Liver (tissue), 8 donors: ENCODE measurements at regions not wholly inside any gene's neighbourhood (a gene's known extent, or its start where the extent isn't known, plus 50 kb on each side); places are given as distances from the start of the nearest gene placed in this dataset.

ENCODE experiments used
- DNase-seq: peaks from one replicate; pipeline ENCODE4 v3.0.0-alpha.2; 2017; ENCODE audit warnings: low spot score
- H3K27ac ChIP-seq, 2 donors: one replicate each; pipeline ENCODE4 v1.7.0; 2013; ENCODE audit warnings: inconsistent platforms in 2 of 2, low read length in 2 of 2, control low read depth in 1 of 2, low read depth in 1 of 2, mild to moderate bottlenecking in 1 of 2
- H3K27me3 ChIP-seq, 4 donors: one replicate each; pipeline versions ENCODE4 v1.6.1 to v1.7.0; 2013; ENCODE audit warnings: low read length in 3 of 4, inconsistent platforms in 1 of 4, mild to moderate bottlenecking in 1 of 4, moderate library complexity in 1 of 4; ENCODE audit not compliant: control insufficient read depth in 4 of 4, insufficient read depth in 4 of 4
- H3K36me3 ChIP-seq, 4 donors: one replicate each; pipeline versions ENCODE4 v1.6.1 to v1.7.0; 2013; ENCODE audit warnings: low read length in 3 of 4, mild to moderate bottlenecking in 3 of 4, low read depth in 1 of 4, moderate library complexity in 1 of 4; ENCODE audit not compliant: control insufficient read depth in 4 of 4, insufficient read depth in 3 of 4
- H3K4me1 ChIP-seq, 4 donors: one replicate each; pipeline versions ENCODE4 v1.6.1 to v1.7.0; 2013; ENCODE audit warnings: low read length in 3 of 4, mild to moderate bottlenecking in 3 of 4, moderate library complexity in 1 of 4; ENCODE audit not compliant: control insufficient read depth in 4 of 4, insufficient read depth in 4 of 4
- H3K4me3 ChIP-seq, 3 donors: one replicate each; pipeline versions ENCODE4 v1.6.1 to v1.7.0; 2013; ENCODE audit warnings: low read length in 3 of 3, control low read depth in 1 of 3, low read depth in 1 of 3, mild to moderate bottlenecking in 1 of 3
- H3K9ac ChIP-seq, 2 donors: one replicate each; pipeline ENCODE4 v1.7.0; 2013; ENCODE audit warnings: low read length in 2 of 2, mild to moderate bottlenecking in 2 of 2, moderate library complexity in 2 of 2, control low read depth in 1 of 2, low read depth in 1 of 2
- H3K9me3 ChIP-seq, 4 donors: one replicate each; pipeline versions ENCODE4 v1.6.1 to v1.7.0; 2013; ENCODE audit warnings: low read length in 3 of 4; ENCODE audit not compliant: control insufficient read depth in 4 of 4
- ATF3 ChIP-seq: IDR thresholded peaks from 2 replicates; pipeline ENCODE4 v1.6.1; 2016; ENCODE audit warnings: antibody characterized with exemption
- CTCF ChIP-seq: fragments of 150-350 bp; IDR thresholded peaks from 2 replicates; pipeline ENCODE4 v1.5.1; 2017; ENCODE audit warnings: improper control_type of control experiment, low read depth, low read length; ENCODE audit not compliant: missing input control
- EGR1 ChIP-seq, 2 donors: IDR thresholded peaks; 2 replicates each; pipeline ENCODE4 v1.6.1; 2016 to 2018; ENCODE audit warnings: antibody characterized with exemption in 2 of 2, low read depth in 2 of 2
- FOXA1 ChIP-seq: IDR thresholded peaks from 2 replicates; pipeline ENCODE4 v1.6.1; 2016; ENCODE audit warnings: antibody characterized with exemption
- FOXA2 ChIP-seq: IDR thresholded peaks from 2 replicates; pipeline ENCODE4 v1.6.1; 2016; ENCODE audit warnings: antibody characterized with exemption
- HNF4A ChIP-seq, 2 donors: conservative IDR thresholded peaks; 2 replicates each; pipeline ENCODE4 v1.6.1; 2016; ENCODE audit warnings: antibody characterized with exemption in 2 of 2, mild to moderate bottlenecking in 2 of 2
- HNF4G ChIP-seq: IDR thresholded peaks from 2 replicates; pipeline ENCODE4 v1.6.1; 2016; ENCODE audit warnings: antibody characterized with exemption
- JUND ChIP-seq, 2 donors: IDR thresholded peaks; 2 replicates each; pipeline ENCODE4 v1.6.1; 2016; ENCODE audit warnings: antibody characterized with exemption in 2 of 2
- MAX ChIP-seq: IDR thresholded peaks from 2 replicates; pipeline ENCODE4 v1.6.1; 2016; ENCODE audit warnings: antibody characterized with exemption
- NR2F2 ChIP-seq: IDR thresholded peaks from 2 replicates; pipeline ENCODE4 v1.6.1; 2016; ENCODE audit warnings: antibody characterized with exemption
- RAD21 ChIP-seq, 2 donors: IDR thresholded peaks; 2 replicates each; pipeline ENCODE4 v1.6.1; 2016; ENCODE audit warnings: antibody characterized with exemption in 2 of 2, mild to moderate bottlenecking in 2 of 2
- REST ChIP-seq: IDR thresholded peaks from 2 replicates; pipeline ENCODE4 v1.6.1; 2016; ENCODE audit warnings: antibody characterized with exemption, mild to moderate bottlenecking
- RXRA ChIP-seq, 2 donors: IDR thresholded peaks; 2 replicates each; pipeline ENCODE4 v1.6.1; 2017 to 2018; ENCODE audit warnings: antibody characterized with exemption in 2 of 2, mild to moderate bottlenecking in 1 of 2
- SP1 ChIP-seq: IDR thresholded peaks from 2 replicates; pipeline ENCODE4 v1.6.1; 2018; ENCODE audit warnings: antibody characterized with exemption, mild to moderate bottlenecking
- TAF1 ChIP-seq: conservative IDR thresholded peaks from 2 replicates; pipeline ENCODE4 v1.6.1; 2016; ENCODE audit warnings: antibody characterized with exemption, mild to moderate bottlenecking
- YY1 ChIP-seq: IDR thresholded peaks from 2 replicates; pipeline ENCODE4 v1.6.1; 2016; ENCODE audit warnings: antibody characterized with exemption, mild to moderate bottlenecking
- ZBTB33 ChIP-seq: IDR thresholded peaks from 2 replicates; pipeline ENCODE4 v1.6.1; 2016; ENCODE audit warnings: antibody characterized with exemption
- WGBS: extraction: QIAGEN DNeasy Blood & Tissue Kit; methylation state at CpG from one replicate; pipeline ENCODE4 v1.1.7; 2013; 5-methylcytosine and 5-hydroxymethylcytosine counted together
- donor health status: healthy.
- donor health status: healthy.
- donor health status: healthy.
- donor health status: healthy.
- donor health status: healthy.

GRCh38 chrX:99398545-99398944 lies 1011.5 kb downstream of the PCDH19 start:
- Histone ChIP-seq H3K4me3 (no peak overlapping the region), H3K27me3 (no peaks in the 10 kb centered on the region), H3K27ac (no peak overlapping the region), H3K4me1 (no peaks in the 10 kb centered on the region), H3K36me3 (no peaks in the 10 kb centered on the region), H3K9ac (no peak overlapping the region), H3K9me3 (no peaks in the 10 kb centered on the region)
- no peak for TF ChIP-seq HNF4A (conservative IDR thresholded peaks at IDR 0.05)
- TF ChIP-seq RXRA (IDR thresholded peaks at IDR 0.05), result no peak
- no peak for TF ChIP-seq MAX
- TF ChIP-seq RAD21 (IDR thresholded peaks at IDR 0.05), result no peak
- TF ChIP-seq HNF4G, result no peak
- WGBS, result 68% methylated on average over 3 of the region's 3 CpGs
- DNase-seq, result no peak

GRCh38 chrX:99397879-99398278 lies 1012.2 kb downstream of the PCDH19 start:
- Histone ChIP-seq H3K4me3 (no peak overlapping the region), H3K36me3 (no peaks in the 10 kb centered on the region), H3K4me1 (no peaks in the 10 kb centered on the region), H3K9ac (no peak overlapping the region), H3K27ac (no peak overlapping the region), H3K9me3 (no peaks in the 10 kb centered on the region), H3K27me3 (no peaks in the 10 kb centered on the region)
- 91% methylated on average over 1 of the region's 1 CpG for WGBS
- DNase-seq, result no peak
- no peak for TF ChIP-seq RAD21 (IDR thresholded peaks at IDR 0.05)
- TF ChIP-seq FOXA2, result no peak
- no peak for TF ChIP-seq NR2F2
- TF ChIP-seq RXRA (IDR thresholded peaks at IDR 0.05), result no peak
- TF ChIP-seq ATF3, result no peak
- TF ChIP-seq SP1, result no peak
- TF ChIP-seq YY1, result no peak
- no peak for TF ChIP-seq HNF4G
- TF ChIP-seq FOXA1, result no peak
- TF ChIP-seq HNF4A (conservative IDR thresholded peaks at IDR 0.05), result no peak
- no peak for TF ChIP-seq CTCF
- no peak for TF ChIP-seq ZBTB33
- TF ChIP-seq TAF1, result no peak
- no peak for TF ChIP-seq REST
- TF ChIP-seq JUND (IDR thresholded peaks at IDR 0.05), result no peak
- no peak for TF ChIP-seq EGR1 (IDR thresholded peaks at IDR 0.05; ENCODE audit: low read depth in 2 of 2)
